GM06990 (cell line): ENCODE measurements at regions not wholly inside any gene's neighbourhood (a gene's known extent, or its start where the extent isn't known, plus 50 kb on each side); places are given as distances from the start of the nearest gene placed in this dataset.

Experiments used
- DNase-seq: peaks from one replicate; pipeline ENCODE4 v3.0.0-alpha.2; 2011; ENCODE audit not compliant: insufficient read length; ENCODE audit errors: extremely low read depth
- H3K27me3 ChIP-seq: replicated peaks from 2 replicates; pipeline ENCODE4 v1.6.0; 2011; ENCODE audit warnings: low read length; ENCODE audit not compliant: control insufficient read depth, insufficient read depth
- H3K36me3 ChIP-seq: 2 replicates; pipeline ENCODE4 v1.5.1; 2011; ENCODE audit warnings: low read length; ENCODE audit not compliant: control insufficient read depth, insufficient read depth
- H3K4me3 ChIP-seq: replicated peaks from 2 replicates; pipeline ENCODE4 v1.5.1; 2011; ENCODE audit warnings: low read depth, mild to moderate bottlenecking, control low read depth, low read length
- CTCF ChIP-seq: IDR thresholded peaks from 2 replicates; pipeline ENCODE4 v1.5.1; 2011; ENCODE audit warnings: low read length, control low read depth, mild to moderate bottlenecking, inconsistent platforms; ENCODE audit not compliant: insufficient read depth, poor library complexity, severe bottlenecking

- Histone ChIP-seq H3K4me3 (no peak overlapping the region), H3K36me3 (no peaks in the 10 kb centered on the region), H3K27me3 (no peaks in the 10 kb centered on the region)
- no peak for TF ChIP-seq CTCF
- DNase-seq: no peak
These were observed 1588.9 kb upstream of the TMEFF2 start for GRCh38 chr2:193783681-193784080.

GRCh38 chr2:193778293-193778692, 1583.6 kb upstream of the TMEFF2 start:
- Histone ChIP-seq H3K4me3 (no peak overlapping the region), H3K36me3 (no peaks in the 10 kb centered on the region), H3K27me3 (no peaks in the 10 kb centered on the region)
- no peak for TF ChIP-seq CTCF
- DNase-seq: no peak

GRCh38 chr2:193776988-193777387, 1582.3 kb upstream of the TMEFF2 start:
- no peaks in the 10 kb centered on the region for H3K36me3 ChIP-seq
- no peak for TF ChIP-seq CTCF
- H3K4me3 ChIP-seq: no peak overlapping the region
- no peaks in the 10 kb centered on the region for H3K27me3 ChIP-seq
- no peak for DNase-seq

GRCh38 chr2:193774166-193774565, 1579.4 kb upstream of the TMEFF2 start:
- Histone ChIP-seq H3K36me3 (no peaks in the 10 kb centered on the region), H3K27me3 (no peaks in the 10 kb centered on the region), H3K4me3 (no peak overlapping the region)
- no peak for DNase-seq
- TF ChIP-seq CTCF: no peak

GRCh38 chr2:193751299-193751698, 1556.6 kb upstream of the TMEFF2 start:
- DNase-seq: no peak

More at GRCh38 chr2:193751299-193751698, 1556.6 kb upstream of the TMEFF2 start:
- Histone ChIP-seq H3K4me3 (no peak overlapping the region), H3K27me3 (no peaks in the 10 kb centered on the region), H3K36me3 (no peaks in the 10 kb centered on the region)
- no peak for TF ChIP-seq CTCF
